ENCODE measurements at regions not wholly inside any gene's neighbourhood (a gene's known extent, or its start where the extent isn't known, plus 50 kb on each side); places are given as distances from the start of the nearest gene placed in this dataset.

- no peak for DNase-seq (ENCODE audit: low spot score)
Measured at GRCh38 chr21:24353492-24353891, 1253.8 kb downstream of the MRPL39 start.

- no peak for DNase-seq (ENCODE audit: low spot score)
Measured at GRCh38 chr21:24339406-24339805, 1267.9 kb downstream of the MRPL39 start.

- DNase-seq (ENCODE audit: low spot score): no peak
Measured at GRCh38 chr21:24336491-24336890, 1270.8 kb downstream of the MRPL39 start.

- no peak for DNase-seq (ENCODE audit: low spot score)
Measured at GRCh38 chr21:24323536-24323935, 1283.7 kb downstream of the MRPL39 start.

GRCh38 chr21:24316277-24316922, 1290.9 kb downstream of the MRPL39 start:
- DNase-seq (ENCODE audit: low spot score): no peak

GRCh38 chr21:24310788-24311187, 1296.5 kb downstream of the MRPL39 start:
- no peak for DNase-seq (ENCODE audit: low spot score)

GRCh38 chr21:24308183-24308582, 1299.1 kb downstream of the MRPL39 start:
- no peak for DNase-seq (ENCODE audit: low spot score)

GRCh38 chr21:24302400-24302799, 1304.9 kb downstream of the MRPL39 start:
- no peak for DNase-seq (ENCODE audit: low spot score)

GRCh38 chr21:24298040-24298439, 1309.2 kb downstream of the MRPL39 start:
- DNase-seq (ENCODE audit: low spot score): no peak

GRCh38 chr21:24294171-24294570, 1313.1 kb downstream of the MRPL39 start:
- no peak for DNase-seq (ENCODE audit: low spot score)

GRCh38 chr21:24290151-24290833, 1317.0 kb downstream of the MRPL39 start:
- DNase-seq (ENCODE audit: low spot score): no peak

GRCh38 chr21:24289539-24289938, 1317.7 kb downstream of the MRPL39 start:
- no peak for DNase-seq (ENCODE audit: low spot score)

- DNase-seq (ENCODE audit: low spot score): no peak
Measured at GRCh38 chr21:24280596-24280995, 1326.7 kb downstream of the MRPL39 start.

GRCh38 chr21:24278711-24279110, 1328.6 kb downstream of the MRPL39 start:
- DNase-seq (ENCODE audit: low spot score): no peak

- no peak for DNase-seq (ENCODE audit: low spot score)
Measured at GRCh38 chr21:24276204-24276603, 1331.1 kb downstream of the MRPL39 start.

- no peak for DNase-seq (ENCODE audit: low spot score)
Measured at GRCh38 chr21:24275616-24276015, 1331.7 kb downstream of the MRPL39 start.

- DNase-seq (ENCODE audit: low spot score): no peak
Measured at GRCh38 chr21:24272521-24272938, 1334.8 kb downstream of the MRPL39 start.

GRCh38 chr21:24265987-24266386, 1341.3 kb downstream of the MRPL39 start:
- no peak for DNase-seq (ENCODE audit: low spot score)

GRCh38 chr21:24260751-24261150, 1346.5 kb downstream of the MRPL39 start:
- no peak for DNase-seq (ENCODE audit: low spot score)

- DNase-seq (ENCODE audit: low spot score): no peak
Measured at GRCh38 chr21:24259241-24259640, 1348.0 kb downstream of the MRPL39 start.

GRCh38 chr21:24255591-24255990, 1351.7 kb downstream of the MRPL39 start:
- no peak for DNase-seq (ENCODE audit: low spot score)

GRCh38 chr21:24225431-24225830, 1381.8 kb downstream of the MRPL39 start:
- no peak for DNase-seq (ENCODE audit: low spot score)

GRCh38 chr21:24224422-24224821, 1382.9 kb downstream of the MRPL39 start:
- no peak for DNase-seq (ENCODE audit: low spot score)

- no peak for DNase-seq (ENCODE audit: low spot score)
Measured at GRCh38 chr21:24223624-24224023, 1383.7 kb downstream of the MRPL39 start.
